ENCODE measurements at regions not wholly inside any gene's neighbourhood (a gene's known extent, or its start where the extent isn't known, plus 50 kb on each side); places are given as distances from the start of the nearest gene placed in this dataset.

DNA sequence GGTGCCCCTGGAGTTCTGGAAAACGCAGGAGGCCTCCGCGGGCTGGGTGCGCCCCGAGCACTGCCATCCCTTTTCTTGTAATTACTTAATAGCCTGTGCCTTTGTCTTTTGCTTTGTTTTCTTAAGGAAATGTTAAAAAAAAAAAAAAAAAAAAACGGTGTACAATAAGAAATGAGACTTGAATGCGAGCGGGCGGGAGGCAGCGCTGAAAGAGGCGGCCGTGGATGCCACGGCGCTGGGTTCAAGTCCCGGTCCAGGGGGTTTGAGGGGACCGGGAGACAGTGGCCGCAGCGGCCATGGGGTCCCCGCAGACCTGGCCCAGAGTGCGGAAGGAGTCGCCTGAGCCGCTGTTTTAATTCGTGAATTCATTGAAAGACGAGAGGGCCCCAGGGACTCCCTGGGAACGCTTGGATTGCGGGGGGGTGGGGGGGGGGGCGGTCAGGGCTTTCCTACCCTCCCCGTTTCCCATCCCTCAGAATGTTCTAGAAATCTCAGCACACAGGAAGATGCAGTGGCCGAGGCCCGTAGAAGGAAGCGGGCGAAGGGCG is 349.2 kb upstream of the ARGLU1 start:
- TF ChIP-seq, protein P1, sequence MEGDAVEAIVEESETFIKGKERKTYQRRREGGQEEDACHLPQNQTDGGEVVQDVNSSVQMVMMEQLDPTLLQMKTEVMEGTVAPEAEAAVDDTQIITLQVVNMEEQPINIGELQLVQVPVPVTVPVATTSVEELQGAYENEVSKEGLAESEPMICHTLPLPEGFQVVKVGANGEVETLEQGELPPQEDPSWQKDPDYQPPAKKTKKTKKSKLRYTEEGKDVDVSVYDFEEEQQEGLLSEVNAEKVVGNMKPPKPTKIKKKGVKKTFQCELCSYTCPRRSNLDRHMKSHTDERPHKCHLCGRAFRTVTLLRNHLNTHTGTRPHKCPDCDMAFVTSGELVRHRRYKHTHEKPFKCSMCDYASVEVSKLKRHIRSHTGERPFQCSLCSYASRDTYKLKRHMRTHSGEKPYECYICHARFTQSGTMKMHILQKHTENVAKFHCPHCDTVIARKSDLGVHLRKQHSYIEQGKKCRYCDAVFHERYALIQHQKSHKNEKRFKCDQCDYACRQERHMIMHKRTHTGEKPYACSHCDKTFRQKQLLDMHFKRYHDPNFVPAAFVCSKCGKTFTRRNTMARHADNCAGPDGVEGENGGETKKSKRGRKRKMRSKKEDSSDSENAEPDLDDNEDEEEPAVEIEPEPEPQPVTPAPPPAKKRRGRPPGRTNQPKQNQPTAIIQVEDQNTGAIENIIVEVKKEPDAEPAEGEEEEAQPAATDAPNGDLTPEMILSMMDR (conservative IDR thresholded peaks at IDR 0.05; ENCODE audit: low read length) = no peak
- TF ChIP-seq EZH2phosphoT487 (IDR thresholded peaks at IDR 0.05; ENCODE audit: borderline replicate concordance) = no peak
